Progenitor cell of endocrine pancreas (in vitro differentiated cells): ENCODE measurements at regions not wholly inside any gene's neighbourhood (a gene's known extent, or its start where the extent isn't known, plus 50 kb on each side); places are given as distances from the start of the nearest gene placed in this dataset.

Experiments
- DNase-seq: peaks from one replicate; pipeline ENCODE4 v3.0.0; 2021; ENCODE audit warnings: low spot score; ENCODE audit not compliant: unreplicated experiment
- H3K27ac Mint-ChIP-seq: 2 replicates; pipeline ENCODE4 v1.8.0; 2021; ENCODE audit warnings: mild to moderate bottlenecking, moderate library complexity, mixed read lengths
- H3K27me3 Mint-ChIP-seq: 2 replicates; pipeline ENCODE4 v1.8.0; 2021; ENCODE audit warnings: mixed read lengths
- H3K36me3 Mint-ChIP-seq: 2 replicates; pipeline ENCODE4 v1.8.0; 2022; ENCODE audit warnings: mixed read lengths; ENCODE audit not compliant: insufficient read depth
- H3K4me1 Mint-ChIP-seq: 2 replicates; pipeline ENCODE4 v1.8.0; 2021; ENCODE audit warnings: low read depth, mixed read lengths
- H3K4me3 Mint-ChIP-seq: 2 replicates; pipeline ENCODE4 v1.8.0; 2021; ENCODE audit warnings: low read depth, mild to moderate bottlenecking, moderate library complexity, mixed read lengths
- H3K9me3 Mint-ChIP-seq: 2 replicates; pipeline ENCODE4 v1.8.0; 2021; ENCODE audit warnings: low read depth, mixed read lengths
- CTCF ChIP-seq: fragments of 200-600 bp; sonication (generic); IDR thresholded peaks from one replicate; pipeline ENCODE4 v1.5.0; 2021; ENCODE audit warnings: antibody characterized with exemption, mild to moderate bottlenecking; ENCODE audit not compliant: unreplicated experiment

GRCh38 chr3:72015463-72015862 is 230.5 kb upstream of the PROK2 start:
- TF ChIP-seq CTCF, result no peak
- no peak overlapping the region for H3K4me3 Mint-ChIP-seq
- H3K36me3 Mint-ChIP-seq, result no peaks in the 10 kb centered on the region
- no peak for DNase-seq
- no peak overlapping the region for H3K27ac Mint-ChIP-seq
- peaks cover 27% of the 10 kb centered on the region for H3K4me1 Mint-ChIP-seq
- H3K9me3 Mint-ChIP-seq, result no peaks in the 10 kb centered on the region
- peaks cover 11% of the 10 kb centered on the region for H3K27me3 Mint-ChIP-seq

- Mint-ChIP-seq H3K36me3 (no peaks in the 10 kb centered on the region), H3K27me3 (peaks cover 23% of the 10 kb centered on the region), H3K4me1 (peaks cover 19% of the 10 kb centered on the region), H3K4me3 (no peak overlapping the region), H3K27ac (no peak overlapping the region), H3K9me3 (no peaks in the 10 kb centered on the region)
- no peak for DNase-seq
- no peak for TF ChIP-seq CTCF
These were observed 228.1 kb upstream of the PROK2 start for GRCh38 chr3:72013084-72013483.

- H3K36me3 Mint-ChIP-seq, result no peaks in the 10 kb centered on the region
- H3K27ac Mint-ChIP-seq, result no peak overlapping the region
- no peak for TF ChIP-seq CTCF
- no peak overlapping the region for H3K4me3 Mint-ChIP-seq
- H3K27me3 Mint-ChIP-seq, result peaks cover 23% of the 10 kb centered on the region
- H3K4me1 Mint-ChIP-seq, result peaks cover 15% of the 10 kb centered on the region
- DNase-seq, result no peak
- no peaks in the 10 kb centered on the region for H3K9me3 Mint-ChIP-seq
These were observed 227.4 kb upstream of the PROK2 start for GRCh38 chr3:72012363-72012762.

- TF ChIP-seq CTCF, result no peak
- Mint-ChIP-seq H3K4me3 (no peak overlapping the region), H3K27ac (no peak overlapping the region), H3K36me3 (no peaks in the 10 kb centered on the region), H3K4me1 (peaks cover 15% of the 10 kb centered on the region), H3K27me3 (peaks cover 23% of the 10 kb centered on the region), H3K9me3 (peaks cover 2% of the 10 kb centered on the region)
- no peak for DNase-seq
These were observed 226.5 kb upstream of the PROK2 start for GRCh38 chr3:72011485-72011884.

- TF ChIP-seq CTCF, result no peak
- no peak overlapping the region for H3K4me3 Mint-ChIP-seq
- H3K27me3 Mint-ChIP-seq, result peaks cover 21% of the 10 kb centered on the region
- H3K4me1 Mint-ChIP-seq, result peaks cover 9% of the 10 kb centered on the region
- no peak overlapping the region for H3K27ac Mint-ChIP-seq
- peaks cover 2% of the 10 kb centered on the region for H3K9me3 Mint-ChIP-seq
- DNase-seq, result no peak
- H3K36me3 Mint-ChIP-seq, result no peaks in the 10 kb centered on the region
These were observed 225.0 kb upstream of the PROK2 start for GRCh38 chr3:72009851-72010443.
